Mucosa of descending colon (tissue), 3 donors: ENCODE measurements at regions not wholly inside any gene's neighbourhood (a gene's known extent, or its start where the extent isn't known, plus 50 kb on each side); places are given as distances from the start of the nearest gene placed in this dataset.

Experiments
- ATAC-seq: fragments of 200-7000 bp; cut with Tn5 transposase; one replicate; pipeline ENCODE4 v1.9.1; 2020; ENCODE audit warnings: mild to moderate bottlenecking, moderate library complexity
- DNase-seq, 3 donors: peaks; one replicate each; pipeline ENCODE4 v3.0.0-alpha.2; 2020
- H3K36me3 ChIP-seq: fragments of 200-600 bp; one replicate; pipeline ENCODE4 v1.8.0; 2021; ENCODE audit warnings: low read depth, mild to moderate bottlenecking
- H3K4me1 ChIP-seq: fragments of 200-600 bp; one replicate; pipeline ENCODE4 v1.8.0; 2021; ENCODE audit warnings: low read depth, mild to moderate bottlenecking
- H3K4me3 ChIP-seq: fragments of 200-600 bp; one replicate; pipeline ENCODE4 v1.8.0; 2021; ENCODE audit warnings: mild to moderate bottlenecking
- H3K9me3 ChIP-seq: fragments of 200-600 bp; one replicate; pipeline ENCODE4 v1.8.0; 2021; ENCODE audit warnings: mild to moderate bottlenecking
- CTCF ChIP-seq: fragments of 200-600 bp; IDR thresholded peaks from one replicate; pipeline ENCODE4 v1.8.0; 2022; ENCODE audit warnings: antibody characterized with exemption, mild to moderate bottlenecking
- intact Hi-C, 2 donors: fragments of 100-400 bp; cut with DNase I in 1 of 2; cut with micrococcal nuclease in 1 of 2; formaldehyde crosslinking; loops; one replicate each; pipeline versions ENCODE4 v1.11.0 to v1.11.1; 2022; cut with DNase I, micrococcal nuclease
- donor health status: DM: no; HTN: no; CAD: no; lungs with moderate emphysema.
- donor health status: DM: no; HTN: no; CAD: no.
- donor health status: DM: no; HTN: yes; CAD: no.

GRCh38 chr3:186476541-186476940 is 67.6 kb downstream of the CRYGS start:
- ATAC-seq (no peak), DNase-seq (no peak)
- TF ChIP-seq CTCF = no peak
- H3K9me3 ChIP-seq = no peaks in the 10 kb centered on the region
- intact Hi-C loops = no loop called here
- no peaks in the 10 kb centered on the region for H3K36me3 ChIP-seq
- H3K4me1 ChIP-seq = no peaks in the 10 kb centered on the region
- H3K4me3 ChIP-seq = no peak overlapping the region

- Histone ChIP-seq H3K4me1 (no peaks in the 10 kb centered on the region), H3K9me3 (no peaks in the 10 kb centered on the region), H3K36me3 (no peaks in the 10 kb centered on the region), H3K4me3 (no peak overlapping the region)
- TF ChIP-seq CTCF = no peak
- no peak for ATAC-seq
- intact Hi-C loops = no loop called here
- no peak for DNase-seq
These were observed 68.1 kb downstream of the CRYGS start for GRCh38 chr3:186476044-186476468.

DNA sequence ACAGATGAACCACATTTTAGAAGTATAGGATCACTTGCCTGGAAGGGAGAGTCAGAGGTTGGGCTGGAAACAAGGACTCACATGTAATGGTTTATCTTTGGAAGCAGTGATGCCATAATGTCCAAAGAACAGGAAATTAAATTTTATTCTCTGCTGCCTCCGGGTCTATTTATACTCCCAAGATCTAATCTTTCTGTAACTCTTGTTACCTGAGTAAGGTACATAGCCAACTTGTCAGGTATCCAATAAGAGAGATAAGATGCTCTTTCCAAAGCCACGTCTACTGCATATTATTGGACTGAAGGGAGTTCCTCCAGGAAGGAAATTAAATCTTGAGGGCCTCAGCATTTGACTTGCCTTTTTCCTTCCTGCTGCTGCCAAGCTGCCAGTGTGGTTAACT is 71.0 kb downstream of the CRYGS start:
- Histone ChIP-seq H3K36me3 (no peaks in the 10 kb centered on the region), H3K4me3 (no peak overlapping the region), H3K4me1 (no peaks in the 10 kb centered on the region), H3K9me3 (no peaks in the 10 kb centered on the region)
- TF ChIP-seq CTCF = no peak
- intact Hi-C loops = no loop called here
- no peak for ATAC-seq
- DNase-seq = no peak

GRCh38 chr3:186472456-186473008 is 71.6 kb downstream of the CRYGS start:
- DNase-seq (no peak), ATAC-seq (no peak)
- intact Hi-C loops = no loop called here
- Histone ChIP-seq H3K4me3 (no peak overlapping the region), H3K36me3 (no peaks in the 10 kb centered on the region), H3K9me3 (no peaks in the 10 kb centered on the region), H3K4me1 (no peaks in the 10 kb centered on the region)
- TF ChIP-seq CTCF = no peak

DNA sequence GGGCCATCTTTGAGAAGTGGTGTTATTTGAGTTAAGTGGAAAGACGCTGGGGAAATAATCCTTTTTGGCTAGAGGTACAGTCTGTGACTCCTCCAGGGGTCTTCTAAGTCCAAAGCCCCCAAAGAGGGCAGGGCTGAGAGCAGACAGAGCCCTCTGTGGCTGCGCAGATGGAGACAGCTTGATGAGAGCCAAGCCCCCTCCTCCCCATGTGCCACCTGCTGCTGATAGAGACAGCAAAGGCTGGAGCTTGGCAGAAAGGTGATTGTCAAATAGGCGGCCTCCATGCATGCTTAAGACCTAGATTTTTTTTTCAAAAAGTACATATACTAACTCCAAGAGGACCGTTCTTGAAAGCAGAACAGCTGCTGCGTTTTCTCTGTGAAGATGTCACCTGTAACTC is 72.4 kb downstream of the CRYGS start:
- no peak for TF ChIP-seq CTCF
- Histone ChIP-seq H3K4me3 (no peak overlapping the region), H3K9me3 (no peaks in the 10 kb centered on the region), H3K4me1 (no peaks in the 10 kb centered on the region), H3K36me3 (no peaks in the 10 kb centered on the region)
- intact Hi-C loops = no loop called here
- ATAC-seq = no peak
- DNase-seq = no peak

- DNase-seq (no peak), ATAC-seq (no peak)
- Histone ChIP-seq H3K36me3 (no peaks in the 10 kb centered on the region), H3K9me3 (no peaks in the 10 kb centered on the region), H3K4me1 (no peaks in the 10 kb centered on the region), H3K4me3 (no peak overlapping the region)
- no peak for TF ChIP-seq CTCF
- intact Hi-C loops = no loop called here
These were observed 74.7 kb downstream of the CRYGS start for GRCh38 chr3:186469525-186469924.
